ENCODE measurements at regions not wholly inside any gene's neighbourhood (a gene's known extent, or its start where the extent isn't known, plus 50 kb on each side); places are given as distances from the start of the nearest gene placed in this dataset.

DNA sequence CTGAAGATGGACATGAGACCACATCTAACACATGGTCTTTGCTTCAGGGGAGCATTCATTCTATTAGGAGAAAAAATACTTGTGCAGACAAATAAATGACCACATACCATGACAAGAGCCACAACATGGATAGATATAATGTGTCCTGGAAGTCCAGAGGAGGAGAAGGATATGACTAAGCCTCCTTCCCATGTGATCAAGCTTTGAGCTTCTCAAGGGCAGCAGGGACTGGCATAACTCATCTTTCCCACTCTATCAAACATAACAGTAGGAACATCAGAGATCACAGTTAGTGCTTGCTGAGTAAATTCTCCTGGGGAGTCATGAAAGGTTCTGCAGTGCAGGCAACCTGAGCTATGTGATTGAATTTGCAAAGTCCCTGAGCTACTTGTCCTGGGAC is 86.0 kb upstream of the LPP start:
- ChIA-PET POLR2A (no interaction called here), CTCF (no interaction called here)
- H3K4me1 ChIP-seq (ENCODE audit: control insufficient read depth in 1 of 2, insufficient read depth in 2 of 2, low read depth in 1 of 2, low read length in 1 of 2): peaks cover 0 to 9% of the 10 kb centered on the region in 2 experiments; a peak in 2 of 4 replicates
- peaks cover 12% of the 10 kb centered on the region for H3F3A ChIP-seq (replicated peaks; ENCODE audit: insufficient read depth)
- no peaks in the 10 kb centered on the region for H3K9me2 ChIP-seq
- no peak for DNase-seq
- no peaks in the 10 kb centered on the region for H4K20me1 ChIP-seq (ENCODE audit: insufficient read depth)
- H3K9me3 ChIP-seq: no peaks in the 10 kb centered on the region
- H3K27ac ChIP-seq (ENCODE audit: low read depth in 2 of 2, low read length in 1 of 2): peak overlapping the region in 1 of 2 experiments; percentile 62; a peak in 2 of 4 replicates
- TF ChIP-seq TCF12 (IDR thresholded peaks at IDR 0.05) (peak; percentile 71), RXRA (IDR thresholded peaks at IDR 0.05; ENCODE audit: borderline replicate concordance, low read depth) (no peak), RCOR1 (IDR thresholded peaks at IDR 0.05; ENCODE audit: low read length) (no peak), TEAD4 (IDR thresholded peaks at IDR 0.05; ENCODE audit: borderline replicate concordance, insufficient read depth) (no peak), FOSL2 (IDR thresholded peaks at IDR 0.05; ENCODE audit: borderline replicate concordance, low read depth) (peak; percentile 56; the same call in 1 of the 2 replicates), JUND (IDR thresholded peaks at IDR 0.05) (peak; percentile 46; the same call in 1 of the 2 replicates), MEF2A (IDR thresholded peaks at IDR 0.05; ENCODE audit: borderline replicate concordance, low read depth) (no peak), SIN3A (IDR thresholded peaks at IDR 0.05; ENCODE audit: borderline replicate concordance, low read depth, low read length) (no peak), REST (IDR thresholded peaks at IDR 0.05; ENCODE audit: low read depth, low read length) (no peak), SMC3 (IDR thresholded peaks at IDR 0.05; ENCODE audit: low read depth, low read length) (no peak), MXI1 (IDR thresholded peaks at IDR 0.05; ENCODE audit: low read depth, low read length) (no peak), GABPA (IDR thresholded peaks at IDR 0.05; ENCODE audit: low read depth) (no peak), FOXM1 (IDR thresholded peaks at IDR 0.05; ENCODE audit: low read depth) (no peak), YY1 (IDR thresholded peaks at IDR 0.05; ENCODE audit: low read depth) (no peak)
- TF ChIP-seq, protein P1, sequence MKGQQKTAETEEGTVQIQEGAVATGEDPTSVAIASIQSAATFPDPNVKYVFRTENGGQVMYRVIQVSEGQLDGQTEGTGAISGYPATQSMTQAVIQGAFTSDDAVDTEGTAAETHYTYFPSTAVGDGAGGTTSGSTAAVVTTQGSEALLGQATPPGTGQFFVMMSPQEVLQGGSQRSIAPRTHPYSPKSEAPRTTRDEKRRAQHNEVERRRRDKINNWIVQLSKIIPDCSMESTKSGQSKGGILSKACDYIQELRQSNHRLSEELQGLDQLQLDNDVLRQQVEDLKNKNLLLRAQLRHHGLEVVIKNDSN (IDR thresholded peaks at IDR 0.05; ENCODE audit: borderline replicate concordance, low read depth): peak; percentile 77
- TF ChIP-seq, protein P2, sequence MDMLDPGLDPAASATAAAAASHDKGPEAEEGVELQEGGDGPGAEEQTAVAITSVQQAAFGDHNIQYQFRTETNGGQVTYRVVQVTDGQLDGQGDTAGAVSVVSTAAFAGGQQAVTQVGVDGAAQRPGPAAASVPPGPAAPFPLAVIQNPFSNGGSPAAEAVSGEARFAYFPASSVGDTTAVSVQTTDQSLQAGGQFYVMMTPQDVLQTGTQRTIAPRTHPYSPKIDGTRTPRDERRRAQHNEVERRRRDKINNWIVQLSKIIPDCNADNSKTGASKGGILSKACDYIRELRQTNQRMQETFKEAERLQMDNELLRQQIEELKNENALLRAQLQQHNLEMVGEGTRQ (IDR thresholded peaks at IDR 0.05; ENCODE audit: borderline replicate concordance, low read depth, low read length): no peak
- TF ChIP-seq, protein P3, sequence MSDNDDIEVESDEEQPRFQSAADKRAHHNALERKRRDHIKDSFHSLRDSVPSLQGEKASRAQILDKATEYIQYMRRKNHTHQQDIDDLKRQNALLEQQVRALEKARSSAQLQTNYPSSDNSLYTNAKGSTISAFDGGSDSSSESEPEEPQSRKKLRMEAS (IDR thresholded peaks at IDR 0.05; ENCODE audit: low read depth): peak; percentile 35; the same call in 1 of the 2 replicates
- TF ChIP-seq, protein P4, sequence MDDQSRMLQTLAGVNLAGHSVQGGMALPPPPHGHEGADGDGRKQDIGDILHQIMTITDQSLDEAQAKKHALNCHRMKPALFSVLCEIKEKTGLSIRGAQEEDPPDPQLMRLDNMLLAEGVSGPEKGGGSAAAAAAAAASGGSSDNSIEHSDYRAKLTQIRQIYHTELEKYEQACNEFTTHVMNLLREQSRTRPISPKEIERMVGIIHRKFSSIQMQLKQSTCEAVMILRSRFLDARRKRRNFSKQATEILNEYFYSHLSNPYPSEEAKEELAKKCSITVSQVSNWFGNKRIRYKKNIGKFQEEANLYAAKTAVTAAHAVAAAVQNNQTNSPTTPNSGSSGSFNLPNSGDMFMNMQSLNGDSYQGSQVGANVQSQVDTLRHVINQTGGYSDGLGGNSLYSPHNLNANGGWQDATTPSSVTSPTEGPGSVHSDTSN (IDR thresholded peaks at IDR 0.05): peak; percentile 78
- H2AFZ ChIP-seq (ENCODE audit: low read depth): peak overlapping the region; percentile 47; the same call in 1 of the 2 replicates
- H3K79me2 ChIP-seq (ENCODE audit: insufficient read depth): no peaks in the 10 kb centered on the region
- H3K9ac ChIP-seq: no peak overlapping the region
- H3K27me3 ChIP-seq (ENCODE audit: insufficient read depth): no peaks in the 10 kb centered on the region
- H3K36me3 ChIP-seq (replicated peaks in 1 of 2; ENCODE audit: control insufficient read depth in 1 of 2, insufficient read depth in 2 of 2, low read length in 1 of 2): no peaks in the 10 kb centered on the region
- peak overlapping the region; percentile 22; the same call in 1 of the 2 replicates for H3K4me2 ChIP-seq
- no peak overlapping the region for H3K4me3 ChIP-seq (ENCODE audit: low read depth in 2 of 2, low read length in 1 of 2)

All from SK-N-SH (cell line).